ENCODE measurements at regions not wholly inside any gene's neighbourhood (a gene's known extent, or its start where the extent isn't known, plus 50 kb on each side); places are given as distances from the start of the nearest gene placed in this dataset.

DNA sequence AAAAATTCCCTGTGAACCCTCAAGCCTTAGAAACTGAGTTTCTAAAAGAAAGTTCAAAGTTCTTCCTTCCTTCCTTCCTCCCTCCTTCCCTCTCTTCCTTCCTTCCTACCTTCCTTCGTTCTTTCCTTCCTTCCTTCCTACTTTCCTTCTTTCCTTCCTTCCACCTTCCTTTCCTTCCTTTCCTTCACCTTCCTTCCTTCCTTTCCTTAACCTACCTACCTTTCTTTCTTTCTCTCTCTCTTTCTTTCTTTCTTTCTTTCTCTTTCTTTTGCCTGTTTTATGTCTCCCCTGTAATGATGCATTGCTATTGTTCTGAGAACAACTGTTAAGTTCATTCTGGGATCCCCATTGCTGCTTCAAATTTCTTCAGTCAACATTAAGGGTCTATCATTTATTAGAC lies 551.1 kb downstream of the TFEC start:
- Histone ChIP-seq H3K9ac (ENCODE audit: low read length) (no peak overlapping the region), H3K27me3 (ENCODE audit: insufficient read depth, low read length) (no peaks in the 10 kb centered on the region), H2AK5ac (ENCODE audit: low read length) (no peak overlapping the region), H3K4me2 (ENCODE audit: low read length) (no peak overlapping the region), H3K36me3 (ENCODE audit: control insufficient read depth in 1 of 2, insufficient read depth in 2 of 2, low read length in 2 of 2) (no peaks in the 10 kb centered on the region), H3K79me2 (ENCODE audit: control insufficient read depth, insufficient read depth, low read length, poor library complexity) (no peaks in the 10 kb centered on the region), H3K4me3 (ENCODE audit: low read depth, low read length) (no peak overlapping the region), H4K8ac (ENCODE audit: low read depth, low read length) (no peak overlapping the region), H3K23ac (ENCODE audit: low read length) (no peak overlapping the region), H3K18ac (ENCODE audit: low read length) (no peak overlapping the region), H3K79me1 (ENCODE audit: low read length) (no peaks in the 10 kb centered on the region), H3K9me3 (ENCODE audit: insufficient read depth, low read depth, low read length) (no peaks in the 10 kb centered on the region), H2BK5ac (ENCODE audit: low read depth, low read length, poor library complexity) (no peak overlapping the region), H4K12ac (ENCODE audit: low read depth, low read length) (no peak overlapping the region), H2AFZ (ENCODE audit: insufficient read depth, low read length, poor library complexity) (no peak overlapping the region), H3K14ac (ENCODE audit: low read length) (no peak overlapping the region), H3K4me1 (ENCODE audit: control insufficient read depth in 1 of 2, insufficient read depth in 2 of 2, low read length in 2 of 2) (no peaks in the 10 kb centered on the region), H3K27ac (ENCODE audit: low read depth, low read length) (no peak overlapping the region), H2BK120ac (ENCODE audit: insufficient read depth, low read length, poor library complexity) (no peak overlapping the region), H3K4ac (ENCODE audit: low read depth, low read length) (no peak overlapping the region), H2BK12ac (ENCODE audit: low read length) (no peak overlapping the region), H4K91ac (ENCODE audit: low read depth, low read length) (no peak overlapping the region)
- WGBS (ENCODE audit: extremely low coverage, insufficient coverage, insufficient read length), result 94% methylated on average over 1 of the region's 1 CpG
- no peak for DNase-seq

DNA sequence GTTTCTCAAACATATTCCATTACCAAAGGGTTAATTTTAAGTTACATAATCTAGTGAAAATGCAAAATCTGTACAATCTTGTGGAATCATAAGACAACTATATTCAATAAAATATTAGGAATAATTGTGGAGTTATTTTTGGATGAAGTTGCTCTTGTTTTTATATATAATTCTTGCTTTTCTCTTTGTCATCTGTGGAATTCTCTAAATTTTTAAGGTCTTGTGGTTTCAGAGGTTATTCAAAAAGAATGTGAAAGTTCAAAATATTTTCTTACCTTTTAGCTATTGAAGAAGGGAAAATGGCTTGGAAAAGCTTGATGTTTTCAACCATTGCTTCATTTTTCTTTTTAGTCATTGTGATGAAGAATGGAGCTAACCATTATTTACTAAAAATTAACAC lies 552.1 kb downstream of the TFEC start:
- no peak overlapping the region for H2AFZ ChIP-seq (ENCODE audit: insufficient read depth, low read length, poor library complexity)
- H3K79me2 ChIP-seq (ENCODE audit: control insufficient read depth, insufficient read depth, low read length, poor library complexity), result no peaks in the 10 kb centered on the region
- no peaks in the 10 kb centered on the region for H3K4me1 ChIP-seq (ENCODE audit: control insufficient read depth in 1 of 2, insufficient read depth in 2 of 2, low read length in 2 of 2)
- no peak overlapping the region for H3K4me3 ChIP-seq (ENCODE audit: low read depth, low read length)
- DNase-seq, result no peak
- H4K91ac ChIP-seq (ENCODE audit: low read depth, low read length), result no peak overlapping the region
- H3K27ac ChIP-seq (ENCODE audit: low read depth, low read length), result no peak overlapping the region
- H3K4me2 ChIP-seq (ENCODE audit: low read length), result no peak overlapping the region
- H2BK5ac ChIP-seq (ENCODE audit: low read depth, low read length, poor library complexity), result no peak overlapping the region
- no peak overlapping the region for H3K9ac ChIP-seq (ENCODE audit: low read length)
- H3K23ac ChIP-seq (ENCODE audit: low read length), result no peak overlapping the region
- H3K27me3 ChIP-seq (ENCODE audit: insufficient read depth, low read length), result no peaks in the 10 kb centered on the region
- no peak overlapping the region for H3K18ac ChIP-seq (ENCODE audit: low read length)
- H3K36me3 ChIP-seq (ENCODE audit: control insufficient read depth in 1 of 2, insufficient read depth in 2 of 2, low read length in 2 of 2), result no peaks in the 10 kb centered on the region
- H2BK120ac ChIP-seq (ENCODE audit: insufficient read depth, low read length, poor library complexity), result no peak overlapping the region
- H4K12ac ChIP-seq (ENCODE audit: low read depth, low read length), result no peak overlapping the region
- no peak overlapping the region for H3K14ac ChIP-seq (ENCODE audit: low read length)
- no peak overlapping the region for H3K4ac ChIP-seq (ENCODE audit: low read depth, low read length)
- no peaks in the 10 kb centered on the region for H3K79me1 ChIP-seq (ENCODE audit: low read length)
- H4K8ac ChIP-seq (ENCODE audit: low read depth, low read length), result no peak overlapping the region
- no peak overlapping the region for H2BK12ac ChIP-seq (ENCODE audit: low read length)
- no peaks in the 10 kb centered on the region for H3K9me3 ChIP-seq (ENCODE audit: insufficient read depth, low read depth, low read length)
- H2AK5ac ChIP-seq (ENCODE audit: low read length), result no peak overlapping the region

- H3K36me3 ChIP-seq (ENCODE audit: control insufficient read depth in 1 of 2, insufficient read depth in 2 of 2, low read length in 2 of 2), result no peaks in the 10 kb centered on the region
- no peak overlapping the region for H2BK12ac ChIP-seq (ENCODE audit: low read length)
- no peak overlapping the region for H3K14ac ChIP-seq (ENCODE audit: low read length)
- H3K18ac ChIP-seq (ENCODE audit: low read length), result no peak overlapping the region
- H3K4me2 ChIP-seq (ENCODE audit: low read length), result peak overlapping the region; percentile 81
- H4K91ac ChIP-seq (ENCODE audit: low read depth, low read length), result no peak overlapping the region
- no peaks in the 10 kb centered on the region for H3K4me1 ChIP-seq (ENCODE audit: control insufficient read depth in 1 of 2, insufficient read depth in 2 of 2, low read length in 2 of 2)
- H3K4me3 ChIP-seq (ENCODE audit: low read depth, low read length), result peak overlapping the region; percentile 0
- no peaks in the 10 kb centered on the region for H3K9me3 ChIP-seq (ENCODE audit: insufficient read depth, low read depth, low read length)
- peak in 1 of 2 donors; percentile 22 for DNase-seq
- no CpG with 5 or more reads among the region's 30 CpGs for WGBS (ENCODE audit: extremely low coverage, insufficient coverage, insufficient read length)
- no peaks in the 10 kb centered on the region for H3K79me2 ChIP-seq (ENCODE audit: control insufficient read depth, insufficient read depth, low read length, poor library complexity)
- no peak overlapping the region for H3K4ac ChIP-seq (ENCODE audit: low read depth, low read length)
- no peak overlapping the region for H3K9ac ChIP-seq (ENCODE audit: low read length)
- H3K23ac ChIP-seq (ENCODE audit: low read length), result no peak overlapping the region
- H3K79me1 ChIP-seq (ENCODE audit: low read length), result no peaks in the 10 kb centered on the region
- no peak overlapping the region for H2BK120ac ChIP-seq (ENCODE audit: insufficient read depth, low read length, poor library complexity)
- H2AK5ac ChIP-seq (ENCODE audit: low read length), result no peak overlapping the region
- H4K12ac ChIP-seq (ENCODE audit: low read depth, low read length), result no peak overlapping the region
- H4K8ac ChIP-seq (ENCODE audit: low read depth, low read length), result no peak overlapping the region
- H2BK5ac ChIP-seq (ENCODE audit: low read depth, low read length, poor library complexity), result no peak overlapping the region
- H3K27ac ChIP-seq (ENCODE audit: low read depth, low read length), result no peak overlapping the region
- no peak overlapping the region for H2AFZ ChIP-seq (ENCODE audit: insufficient read depth, low read length, poor library complexity)
- no peaks in the 10 kb centered on the region for H3K27me3 ChIP-seq (ENCODE audit: insufficient read depth, low read length)
Measured at GRCh38 chr7:115477193-115477651, 553.3 kb downstream of the TFEC start.

- H2AFZ ChIP-seq (ENCODE audit: insufficient read depth, low read length, poor library complexity), result no peak overlapping the region
- no peaks in the 10 kb centered on the region for H3K36me3 ChIP-seq (ENCODE audit: control insufficient read depth in 1 of 2, insufficient read depth in 2 of 2, low read length in 2 of 2)
- no peaks in the 10 kb centered on the region for H3K79me1 ChIP-seq (ENCODE audit: low read length)
- H3K79me2 ChIP-seq (ENCODE audit: control insufficient read depth, insufficient read depth, low read length, poor library complexity), result no peaks in the 10 kb centered on the region
- no peak overlapping the region for H3K18ac ChIP-seq (ENCODE audit: low read length)
- DNase-seq, result no peak
- H2AK5ac ChIP-seq (ENCODE audit: low read length), result no peak overlapping the region
- H4K12ac ChIP-seq (ENCODE audit: low read depth, low read length), result no peak overlapping the region
- H3K14ac ChIP-seq (ENCODE audit: low read length), result no peak overlapping the region
- peak overlapping the region; percentile 81 for H3K4me2 ChIP-seq (ENCODE audit: low read length)
- H3K9ac ChIP-seq (ENCODE audit: low read length), result no peak overlapping the region
- H2BK120ac ChIP-seq (ENCODE audit: insufficient read depth, low read length, poor library complexity), result no peak overlapping the region
- H3K4me1 ChIP-seq (ENCODE audit: control insufficient read depth in 1 of 2, insufficient read depth in 2 of 2, low read length in 2 of 2), result no peaks in the 10 kb centered on the region
- H3K4ac ChIP-seq (ENCODE audit: low read depth, low read length), result no peak overlapping the region
- H3K9me3 ChIP-seq (ENCODE audit: insufficient read depth, low read depth, low read length), result no peaks in the 10 kb centered on the region
- no peak overlapping the region for H3K4me3 ChIP-seq (ENCODE audit: low read depth, low read length)
- H4K8ac ChIP-seq (ENCODE audit: low read depth, low read length), result no peak overlapping the region
- no peak overlapping the region for H2BK12ac ChIP-seq (ENCODE audit: low read length)
- WGBS (ENCODE audit: extremely low coverage, insufficient coverage, insufficient read length), result 100% methylated on average over 1 of the region's 7 CpGs
- no peak overlapping the region for H3K23ac ChIP-seq (ENCODE audit: low read length)
- H3K27me3 ChIP-seq (ENCODE audit: insufficient read depth, low read length), result no peaks in the 10 kb centered on the region
- no peak overlapping the region for H2BK5ac ChIP-seq (ENCODE audit: low read depth, low read length, poor library complexity)
- H4K91ac ChIP-seq (ENCODE audit: low read depth, low read length), result no peak overlapping the region
- H3K27ac ChIP-seq (ENCODE audit: low read depth, low read length), result no peak overlapping the region
Measured at GRCh38 chr7:115476671-115477181, 553.8 kb downstream of the TFEC start.

Data from trophoblast cell (in vitro differentiated cells and primary cell).